ENCODE measurements at regions not wholly inside any gene's neighbourhood (a gene's known extent, or its start where the extent isn't known, plus 50 kb on each side); places are given as distances from the start of the nearest gene placed in this dataset.

DNA sequence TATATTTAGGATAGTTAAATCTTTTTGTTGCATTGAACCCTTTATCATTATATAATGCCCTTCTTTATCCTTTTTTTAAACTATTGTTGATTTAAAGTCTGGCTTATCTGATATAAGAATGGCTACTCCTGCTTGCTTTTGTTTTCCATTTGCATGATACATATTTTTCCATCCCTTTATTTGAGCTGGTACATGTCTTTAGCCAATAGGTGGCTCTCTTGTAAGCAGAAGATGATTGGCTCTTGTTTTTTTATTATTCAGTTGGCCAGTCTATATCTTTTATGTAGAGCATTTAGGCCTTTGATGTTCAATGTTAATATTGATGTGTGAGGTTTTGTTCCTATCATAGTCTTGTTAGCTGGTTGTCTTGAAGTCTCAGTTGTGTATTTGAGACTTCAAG lies 99.5 kb upstream of the MCTP2 start:
- Histone ChIP-seq H3K9me3 (peaks cover 0 to 5% of the 10 kb centered on the region in 2 donors), H3K36me3 (no peaks in the 10 kb centered on the region), H3K4me1 (no peaks in the 10 kb centered on the region), H3K27ac (no peak overlapping the region), H3K27me3 (no peaks in the 10 kb centered on the region), H3K4me3 (no peak overlapping the region)
- no peak for DNase-seq (ENCODE audit: low spot score in 2 of 2)
- TF ChIP-seq POLR2A (IDR thresholded peaks at IDR 0.05): no peak
- TF ChIP-seq POLR2AphosphoS5 (IDR thresholded peaks at IDR 0.05): no peak
- TF ChIP-seq, protein P1, sequence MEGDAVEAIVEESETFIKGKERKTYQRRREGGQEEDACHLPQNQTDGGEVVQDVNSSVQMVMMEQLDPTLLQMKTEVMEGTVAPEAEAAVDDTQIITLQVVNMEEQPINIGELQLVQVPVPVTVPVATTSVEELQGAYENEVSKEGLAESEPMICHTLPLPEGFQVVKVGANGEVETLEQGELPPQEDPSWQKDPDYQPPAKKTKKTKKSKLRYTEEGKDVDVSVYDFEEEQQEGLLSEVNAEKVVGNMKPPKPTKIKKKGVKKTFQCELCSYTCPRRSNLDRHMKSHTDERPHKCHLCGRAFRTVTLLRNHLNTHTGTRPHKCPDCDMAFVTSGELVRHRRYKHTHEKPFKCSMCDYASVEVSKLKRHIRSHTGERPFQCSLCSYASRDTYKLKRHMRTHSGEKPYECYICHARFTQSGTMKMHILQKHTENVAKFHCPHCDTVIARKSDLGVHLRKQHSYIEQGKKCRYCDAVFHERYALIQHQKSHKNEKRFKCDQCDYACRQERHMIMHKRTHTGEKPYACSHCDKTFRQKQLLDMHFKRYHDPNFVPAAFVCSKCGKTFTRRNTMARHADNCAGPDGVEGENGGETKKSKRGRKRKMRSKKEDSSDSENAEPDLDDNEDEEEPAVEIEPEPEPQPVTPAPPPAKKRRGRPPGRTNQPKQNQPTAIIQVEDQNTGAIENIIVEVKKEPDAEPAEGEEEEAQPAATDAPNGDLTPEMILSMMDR (IDR thresholded peaks at IDR 0.05): no peak
- intact Hi-C loops (cut with DNase I; ENCODE audit: low total_unique reads): no loop called here

DNA sequence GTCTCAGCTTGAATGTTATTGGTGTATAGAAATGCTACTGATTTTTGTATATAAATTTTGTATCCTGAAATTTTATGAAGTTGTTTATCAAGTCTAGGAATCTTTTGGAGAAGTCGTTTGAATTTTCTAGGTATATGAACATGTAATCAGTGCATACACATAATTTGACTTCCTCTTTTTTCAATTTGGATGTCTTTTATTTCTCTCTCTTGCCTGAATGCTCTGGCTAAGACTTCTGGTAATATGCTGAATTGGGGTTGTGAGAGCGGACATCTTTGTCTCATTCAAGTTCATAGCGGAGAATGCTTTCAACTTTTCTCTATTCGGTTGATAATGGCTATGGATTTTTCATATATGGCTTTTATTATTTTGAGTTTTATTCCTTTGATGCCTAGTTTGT lies 100.9 kb upstream of the MCTP2 start:
- no peak for TF ChIP-seq POLR2AphosphoS5 (IDR thresholded peaks at IDR 0.05)
- no peak for TF ChIP-seq POLR2A (IDR thresholded peaks at IDR 0.05)
- TF ChIP-seq, protein P1 (IDR thresholded peaks at IDR 0.05): no peak

DNA sequence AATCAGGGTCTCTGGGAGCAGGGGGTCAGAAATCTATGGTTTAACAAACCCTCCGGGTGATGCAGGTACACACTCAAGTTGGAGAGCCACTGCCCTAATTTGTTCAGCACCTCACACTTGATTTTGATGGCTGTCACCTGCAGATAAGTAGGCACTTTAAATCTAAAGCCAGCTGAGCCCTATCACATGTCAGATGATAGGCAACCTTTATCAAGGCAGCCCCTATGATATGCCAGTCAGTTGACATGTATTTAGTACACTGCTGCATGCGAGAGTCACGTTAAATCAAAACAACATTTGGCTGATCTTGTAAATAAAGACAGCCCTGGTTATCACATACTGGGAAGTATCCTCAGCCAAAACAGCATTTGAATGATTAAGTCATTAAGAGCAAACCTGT lies 104.4 kb upstream of the MCTP2 start:
- TF ChIP-seq, protein P1 (IDR thresholded peaks at IDR 0.05): no peak
- TF ChIP-seq POLR2AphosphoS5 (IDR thresholded peaks at IDR 0.05): no peak
- TF ChIP-seq POLR2A (IDR thresholded peaks at IDR 0.05): no peak
- Histone ChIP-seq H3K4me3 (no peak overlapping the region), H3K27me3 (no peaks in the 10 kb centered on the region), H3K27ac (no peak overlapping the region), H3K36me3 (no peaks in the 10 kb centered on the region), H3K9me3 (peaks cover 0 to 3% of the 10 kb centered on the region in 2 donors), H3K4me1 (no peaks in the 10 kb centered on the region)
- intact Hi-C loops (cut with DNase I; ENCODE audit: low total_unique reads): loop anchor here (10.0 kb wide), 1 partner anchor 1092 kb away; no protein-coding TSS in a partner anchor
- DNase-seq (ENCODE audit: low spot score in 2 of 2): no peak

More for the DNA sequence above, 100.9 kb upstream of the MCTP2 start:
- no peak overlapping the region for H3K27ac ChIP-seq
- H3K4me1 ChIP-seq: no peaks in the 10 kb centered on the region
- no peaks in the 10 kb centered on the region for H3K36me3 ChIP-seq
- no peak overlapping the region for H3K4me3 ChIP-seq
- no peak for DNase-seq (ENCODE audit: low spot score in 2 of 2)
- intact Hi-C loops (cut with DNase I; ENCODE audit: low total_unique reads): no loop called here
- H3K9me3 ChIP-seq: peaks cover 0 to 5% of the 10 kb centered on the region in 2 donors
- no peaks in the 10 kb centered on the region for H3K27me3 ChIP-seq

DNA sequence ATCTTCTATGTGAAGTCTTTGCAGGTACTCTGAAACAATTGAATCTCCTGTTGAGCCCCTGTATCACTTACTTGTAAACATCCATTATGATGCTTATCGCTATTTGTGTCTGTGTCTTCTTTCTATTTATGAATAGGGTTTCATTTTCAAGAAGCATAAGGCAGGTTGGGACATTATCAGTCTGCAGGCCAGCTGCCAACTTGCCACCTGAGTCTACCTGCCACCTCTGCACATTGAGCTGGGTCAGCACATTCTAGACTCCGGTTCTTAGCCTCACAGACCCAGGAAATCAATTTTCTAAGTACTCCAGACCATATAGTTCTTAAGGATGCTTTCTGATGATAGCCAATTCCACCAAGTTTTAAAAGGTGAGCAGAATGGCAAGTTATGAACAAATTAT lies 105.7 kb upstream of the MCTP2 start:
- no peaks in the 10 kb centered on the region for H3K27me3 ChIP-seq
- no peaks in the 10 kb centered on the region for H3K9me3 ChIP-seq
- no peaks in the 10 kb centered on the region for H3K36me3 ChIP-seq
- H3K4me1 ChIP-seq: no peaks in the 10 kb centered on the region
- no peak for DNase-seq (ENCODE audit: low spot score in 2 of 2)
- peak overlapping the region in 1 of 2 donors; percentile 2 for H3K27ac ChIP-seq
- intact Hi-C loops (cut with DNase I; ENCODE audit: low total_unique reads): loop anchor here (10.0 kb wide), 1 partner anchor 1091 kb away; no protein-coding TSS in a partner anchor
- no peak overlapping the region for H3K4me3 ChIP-seq
- TF ChIP-seq, protein P1 (IDR thresholded peaks at IDR 0.05): no peak
- no peak for TF ChIP-seq POLR2A (IDR thresholded peaks at IDR 0.05)
- no peak for TF ChIP-seq POLR2AphosphoS5 (IDR thresholded peaks at IDR 0.05)

DNA sequence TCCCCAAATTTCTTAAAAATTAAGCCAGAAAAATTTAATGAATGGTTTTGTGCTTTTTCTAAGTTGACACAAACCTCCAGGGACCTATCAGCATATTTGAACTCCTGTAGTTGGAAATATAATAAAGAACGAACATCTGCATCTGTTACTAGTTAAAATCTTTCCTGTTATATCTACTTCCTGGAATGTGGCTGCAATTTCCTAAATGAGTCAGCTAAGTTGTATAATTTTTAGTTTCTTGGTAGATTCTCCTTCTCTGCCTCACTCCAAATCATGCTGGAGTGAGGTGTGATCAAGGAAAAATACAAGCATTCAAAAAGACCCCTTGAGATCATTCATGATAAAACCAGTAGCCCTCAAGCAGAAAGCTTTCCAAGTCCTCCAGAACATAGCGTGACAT lies 106.2 kb upstream of the MCTP2 start:
- Histone ChIP-seq H3K4me1 (no peaks in the 10 kb centered on the region), H3K36me3 (no peaks in the 10 kb centered on the region), H3K4me3 (no peak overlapping the region), H3K9me3 (no peaks in the 10 kb centered on the region), H3K27ac (peak overlapping the region in 1 of 2 donors; percentile 2), H3K27me3 (no peaks in the 10 kb centered on the region)
- no peak for TF ChIP-seq POLR2AphosphoS5 (IDR thresholded peaks at IDR 0.05)
- no peak for TF ChIP-seq POLR2A (IDR thresholded peaks at IDR 0.05)
- TF ChIP-seq, protein P1 (IDR thresholded peaks at IDR 0.05): no peak
- intact Hi-C loops (cut with DNase I; ENCODE audit: low total_unique reads): loop anchor here (10.0 kb wide), 1 partner anchor 1090 kb away; no protein-coding TSS in a partner anchor
- DNase-seq (ENCODE audit: low spot score in 2 of 2): no peak
